Activated CD8-positive, alpha-beta T cell treated with anti-CD3 and anti-CD28 coated beads for 36 hours (primary cell): ENCODE measurements at regions not wholly inside any gene's neighbourhood (a gene's known extent, or its start where the extent isn't known, plus 50 kb on each side); places are given as distances from the start of the nearest gene placed in this dataset.

Experiments used
- ATAC-seq: fragments of 200-7000 bp; cut with Tn5 transposase; one replicate; pipeline ENCODE4 v1.10.0; 2021; ENCODE audit warnings: mild to moderate bottlenecking, moderate library complexity
- CTCF ChIA-PET: fragments of 350-600 bp; sonication (Branson Sonifier 250); formaldehyde crosslinking; loops from one replicate; lab custom pipeline; 2021; ENCODE audit warnings: antibody characterized with exemption; lab: Charles Lee
- POLR2A ChIA-PET: fragments of 350-600 bp; sonication (Branson Sonifier 250); formaldehyde crosslinking; loops from one replicate; lab custom pipeline; 2021; ENCODE audit warnings: antibody characterized with exemption; lab: Charles Lee
- DNase-seq: peaks from one replicate; pipeline ENCODE4 v3.0.0-alpha.2; 2020
- H3K27ac Mint-ChIP-seq: one replicate; pipeline ENCODE4 v1.8.0; 2021; ENCODE audit warnings: mild to moderate bottlenecking, mixed read lengths
- H3K27me3 Mint-ChIP-seq: one replicate; pipeline ENCODE4 v1.8.0; 2021; ENCODE audit warnings: mixed read lengths
- H3K36me3 Mint-ChIP-seq: one replicate; pipeline ENCODE4 v1.8.0; 2021; ENCODE audit warnings: low read depth, mixed read lengths
- H3K4me1 Mint-ChIP-seq: one replicate; pipeline ENCODE4 v1.8.0; 2021; ENCODE audit warnings: low read depth, mixed read lengths
- H3K4me3 Mint-ChIP-seq: one replicate; pipeline ENCODE4 v1.8.0; 2021; ENCODE audit warnings: mild to moderate bottlenecking, moderate library complexity, mixed read lengths
- H3K9me3 Mint-ChIP-seq: one replicate; pipeline ENCODE4 v1.8.0; 2021; ENCODE audit warnings: mixed read lengths
- intact Hi-C: fragments of 100-400 bp; cut with micrococcal nuclease; formaldehyde crosslinking; loops from one replicate; pipeline ENCODE4 v1.10.0; 2022
- TF ChIP-seq, protein P1 (sequence below): fragments of 200-600 bp; IDR thresholded peaks from one replicate; pipeline ENCODE4 v1.8.0; 2022; ENCODE audit warnings: antibody characterized with exemption, mild to moderate bottlenecking

DNA sequence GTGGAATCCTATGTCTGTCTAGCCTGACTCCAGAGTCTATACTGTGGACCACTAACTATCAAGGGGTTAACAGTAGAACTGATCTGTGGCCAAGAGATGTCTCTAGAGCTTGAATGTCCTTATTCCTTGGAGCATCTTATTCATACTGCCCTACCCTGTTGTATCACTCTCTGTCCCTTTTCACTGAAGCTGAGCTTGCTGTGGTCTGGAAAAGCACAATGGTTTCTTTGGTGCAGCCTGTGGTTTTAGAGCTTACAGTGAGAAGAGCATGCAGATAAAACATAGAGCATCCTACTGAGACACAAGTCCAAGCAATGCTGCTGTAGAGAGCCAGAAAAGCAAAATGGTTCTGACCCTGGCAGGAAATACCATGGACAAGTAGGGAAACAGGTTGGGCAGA, 367.0 kb upstream of the ATP2B1 start:
- TF ChIP-seq, protein P1, sequence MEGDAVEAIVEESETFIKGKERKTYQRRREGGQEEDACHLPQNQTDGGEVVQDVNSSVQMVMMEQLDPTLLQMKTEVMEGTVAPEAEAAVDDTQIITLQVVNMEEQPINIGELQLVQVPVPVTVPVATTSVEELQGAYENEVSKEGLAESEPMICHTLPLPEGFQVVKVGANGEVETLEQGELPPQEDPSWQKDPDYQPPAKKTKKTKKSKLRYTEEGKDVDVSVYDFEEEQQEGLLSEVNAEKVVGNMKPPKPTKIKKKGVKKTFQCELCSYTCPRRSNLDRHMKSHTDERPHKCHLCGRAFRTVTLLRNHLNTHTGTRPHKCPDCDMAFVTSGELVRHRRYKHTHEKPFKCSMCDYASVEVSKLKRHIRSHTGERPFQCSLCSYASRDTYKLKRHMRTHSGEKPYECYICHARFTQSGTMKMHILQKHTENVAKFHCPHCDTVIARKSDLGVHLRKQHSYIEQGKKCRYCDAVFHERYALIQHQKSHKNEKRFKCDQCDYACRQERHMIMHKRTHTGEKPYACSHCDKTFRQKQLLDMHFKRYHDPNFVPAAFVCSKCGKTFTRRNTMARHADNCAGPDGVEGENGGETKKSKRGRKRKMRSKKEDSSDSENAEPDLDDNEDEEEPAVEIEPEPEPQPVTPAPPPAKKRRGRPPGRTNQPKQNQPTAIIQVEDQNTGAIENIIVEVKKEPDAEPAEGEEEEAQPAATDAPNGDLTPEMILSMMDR, result no peak
- intact Hi-C loops, result no loop called here
- H3K4me1 Mint-ChIP-seq, result peaks cover 26% of the 10 kb centered on the region
- no peak overlapping the region for H3K4me3 Mint-ChIP-seq
- ChIA-PET CTCF (interaction anchor here (1.8 kb wide), 1 partner anchor 533 kb away, joined by 4 read pairs; no protein-coding TSS in a partner anchor), POLR2A (no interaction called here)
- peak; percentile 32 for ATAC-seq
- H3K27me3 Mint-ChIP-seq, result peaks cover 4% of the 10 kb centered on the region
- no peaks in the 10 kb centered on the region for H3K9me3 Mint-ChIP-seq
- DNase-seq, result no peak
- H3K36me3 Mint-ChIP-seq, result no peaks in the 10 kb centered on the region
- H3K27ac Mint-ChIP-seq, result no peak overlapping the region

DNA sequence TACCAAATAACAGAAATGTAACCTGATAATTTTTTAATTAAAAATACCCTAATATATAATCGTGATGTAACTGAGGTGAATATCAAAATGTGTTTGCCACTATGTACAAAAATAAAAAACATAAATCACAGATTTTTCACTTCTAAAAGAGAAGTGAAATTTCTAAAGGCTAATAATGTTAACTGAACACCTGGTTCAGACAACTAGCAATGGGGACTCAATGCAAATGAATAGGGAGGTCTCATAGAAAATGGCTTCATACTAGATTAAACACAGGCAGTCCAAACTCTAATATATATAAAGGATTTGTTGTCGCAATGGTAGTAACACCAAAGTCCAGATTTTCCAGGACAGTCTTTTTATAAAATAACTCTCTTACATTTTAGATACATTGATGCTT, 365.4 kb upstream of the ATP2B1 start:
- H3K9me3 Mint-ChIP-seq, result no peaks in the 10 kb centered on the region

DNA sequence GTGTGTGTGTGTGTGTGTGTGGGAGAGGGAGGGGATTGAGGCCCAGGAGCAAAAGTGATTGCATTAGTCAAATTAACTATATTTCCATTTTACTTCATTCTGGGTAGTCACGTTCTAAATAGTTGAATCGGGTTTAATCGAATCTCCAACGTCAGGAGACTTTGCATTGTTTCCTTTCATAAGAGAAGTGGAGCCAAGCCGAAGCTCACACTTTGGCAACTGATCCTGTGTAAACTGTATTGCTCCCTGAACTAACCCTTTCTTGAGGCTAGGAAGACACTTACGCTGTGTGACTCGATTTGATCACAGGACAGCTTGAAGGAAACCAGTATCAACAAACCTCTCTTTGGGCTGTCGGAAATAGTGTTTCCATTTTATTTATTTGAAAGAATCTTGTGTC, 363.4 kb upstream of the ATP2B1 start:
- ATAC-seq (no peak), DNase-seq (no peak)
- Mint-ChIP-seq H3K27me3 (peaks cover 4% of the 10 kb centered on the region), H3K4me1 (peaks cover 17% of the 10 kb centered on the region), H3K9me3 (no peaks in the 10 kb centered on the region), H3K27ac (no peak overlapping the region), H3K36me3 (no peaks in the 10 kb centered on the region), H3K4me3 (no peak overlapping the region)
- ChIA-PET CTCF (interaction anchor here (1.4 kb wide), 1 partner anchor 14 kb away, joined by 3 read pairs; no protein-coding TSS in a partner anchor), POLR2A (no interaction called here)
- TF ChIP-seq, protein P1, result no peak
- intact Hi-C loops, result no loop called here

More for the DNA sequence above, 365.4 kb upstream of the ATP2B1 start:
- intact Hi-C loops, result no loop called here
- POLR2A ChIA-PET, result no interaction called here
- peaks cover 4% of the 10 kb centered on the region for H3K27me3 Mint-ChIP-seq
- CTCF ChIA-PET, result no interaction called here
- H3K36me3 Mint-ChIP-seq, result no peaks in the 10 kb centered on the region
- TF ChIP-seq, protein P1, result no peak
- H3K4me3 Mint-ChIP-seq, result no peak overlapping the region
- no peak for ATAC-seq
- no peak overlapping the region for H3K27ac Mint-ChIP-seq
- peaks cover 26% of the 10 kb centered on the region for H3K4me1 Mint-ChIP-seq
- no peak for DNase-seq

DNA sequence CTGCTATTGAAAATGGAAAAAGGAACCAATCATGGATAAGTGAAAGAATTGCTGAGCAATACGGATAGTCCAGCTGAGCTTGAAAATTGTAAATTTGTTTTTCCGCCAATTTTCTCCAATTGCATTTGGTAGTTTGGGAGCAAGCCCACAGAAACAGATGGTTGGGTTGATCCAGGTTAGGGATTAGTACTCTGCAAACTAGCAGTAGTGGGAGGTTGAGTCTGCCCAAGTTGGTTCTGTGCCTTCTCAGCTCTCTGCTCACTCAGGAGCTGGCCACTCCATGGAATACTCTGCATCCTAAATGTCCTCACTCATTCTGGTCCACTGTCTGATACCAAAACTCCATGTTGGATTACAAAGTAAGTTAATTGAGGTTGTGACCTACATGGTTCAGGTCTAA, 361.1 kb upstream of the ATP2B1 start:
- no peaks in the 10 kb centered on the region for H3K9me3 Mint-ChIP-seq
- H3K27me3 Mint-ChIP-seq, result peaks cover 4% of the 10 kb centered on the region
- CTCF ChIA-PET, result no interaction called here
- POLR2A ChIA-PET, result no interaction called here
- H3K36me3 Mint-ChIP-seq, result no peaks in the 10 kb centered on the region
- H3K4me3 Mint-ChIP-seq, result no peak overlapping the region
- ATAC-seq, result no peak
- no peaks in the 10 kb centered on the region for H3K4me1 Mint-ChIP-seq
- H3K27ac Mint-ChIP-seq, result no peak overlapping the region
- no peak for DNase-seq
- TF ChIP-seq, protein P1, result no peak
- intact Hi-C loops, result no loop called here

DNA sequence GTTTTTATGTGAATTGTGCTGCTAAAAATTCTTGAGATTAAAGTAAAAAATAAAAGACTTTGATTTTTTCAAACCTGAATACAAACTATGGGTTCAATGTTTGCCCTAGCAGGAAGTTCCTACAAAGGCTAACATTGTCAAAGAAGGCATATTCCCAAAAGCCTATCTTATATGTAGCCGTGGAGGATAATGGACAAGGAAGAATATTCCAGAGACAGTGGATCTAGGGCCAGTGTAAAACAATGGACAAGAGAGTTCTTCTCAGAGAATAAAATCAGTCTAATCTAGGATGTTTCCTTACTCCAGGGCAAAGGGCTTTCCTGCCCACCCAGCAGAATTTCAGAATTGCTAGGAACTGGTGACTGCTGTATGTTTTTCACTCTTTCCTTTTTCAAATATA, 359.2 kb upstream of the ATP2B1 start:
- intact Hi-C loops, result no loop called here
- DNase-seq, result no peak
- no peak overlapping the region for H3K4me3 Mint-ChIP-seq
- H3K36me3 Mint-ChIP-seq, result no peaks in the 10 kb centered on the region
- no peak overlapping the region for H3K27ac Mint-ChIP-seq
- ChIA-PET CTCF (no interaction called here), POLR2A (interaction anchor here (0.6 kb wide), 1 partner anchor 10 kb away, joined by 5 read pairs; no protein-coding TSS in a partner anchor)
- no peaks in the 10 kb centered on the region for H3K4me1 Mint-ChIP-seq
- TF ChIP-seq, protein P1, result no peak
- H3K9me3 Mint-ChIP-seq, result no peaks in the 10 kb centered on the region
- no peak for ATAC-seq
- peaks cover 1% of the 10 kb centered on the region for H3K27me3 Mint-ChIP-seq
